ENCODE measurements at regions not wholly inside any gene's neighbourhood (a gene's known extent, or its start where the extent isn't known, plus 50 kb on each side); places are given as distances from the start of the nearest gene placed in this dataset.

GRCh38 chr3:21979706-21980105 lies 228.7 kb upstream of the ZNF385D start:
- Histone ChIP-seq H3K4me3 (ENCODE audit: low read depth, low read length) (no peak overlapping the region), H3K27ac (no peak overlapping the region), H3K4me2 (ENCODE audit: low read length) (no peak overlapping the region), H3K9ac (no peak overlapping the region), H3K36me3 (ENCODE audit: control insufficient read depth, insufficient read depth, low read length) (no peaks in the 10 kb centered on the region), H3K4me1 (no peaks in the 10 kb centered on the region), H2AFZ (no peak overlapping the region), H3K79me2 (no peaks in the 10 kb centered on the region), H3K27me3 (ENCODE audit: control insufficient read depth, insufficient read depth, low read length) (no peaks in the 10 kb centered on the region), H3K9me3 (ENCODE audit: control insufficient read depth, low read length) (no peaks in the 10 kb centered on the region)
- TF ChIP-seq CTCF (IDR thresholded peaks at IDR 0.05), result no peak

- no peak overlapping the region for H3K27ac ChIP-seq
- H3K4me2 ChIP-seq (ENCODE audit: low read length), result no peak overlapping the region
- no peaks in the 10 kb centered on the region for H3K27me3 ChIP-seq (ENCODE audit: control insufficient read depth, insufficient read depth, low read length)
- no peak for TF ChIP-seq CTCF (IDR thresholded peaks at IDR 0.05)
- H3K9ac ChIP-seq, result no peak overlapping the region
- H3K9me3 ChIP-seq (ENCODE audit: control insufficient read depth, low read length), result no peaks in the 10 kb centered on the region
- no peak overlapping the region for H2AFZ ChIP-seq
- H3K36me3 ChIP-seq (ENCODE audit: control insufficient read depth, insufficient read depth, low read length), result no peaks in the 10 kb centered on the region
- no peak overlapping the region for H3K4me3 ChIP-seq (ENCODE audit: low read depth, low read length)
- H3K4me1 ChIP-seq, result no peaks in the 10 kb centered on the region
- no peaks in the 10 kb centered on the region for H3K79me2 ChIP-seq
Measured at GRCh38 chr3:21989341-21990042, 238.5 kb upstream of the ZNF385D start.

GRCh38 chr3:21991061-21991460 lies 240.1 kb upstream of the ZNF385D start:
- TF ChIP-seq CTCF (IDR thresholded peaks at IDR 0.05), result no peak
- Histone ChIP-seq H3K9me3 (ENCODE audit: control insufficient read depth, low read length) (no peaks in the 10 kb centered on the region), H3K4me3 (ENCODE audit: low read depth, low read length) (no peak overlapping the region), H3K27me3 (ENCODE audit: control insufficient read depth, insufficient read depth, low read length) (no peaks in the 10 kb centered on the region), H2AFZ (no peak overlapping the region), H3K4me1 (no peaks in the 10 kb centered on the region), H3K36me3 (ENCODE audit: control insufficient read depth, insufficient read depth, low read length) (no peaks in the 10 kb centered on the region), H3K27ac (no peak overlapping the region), H3K79me2 (no peaks in the 10 kb centered on the region), H3K4me2 (ENCODE audit: low read length) (no peak overlapping the region), H3K9ac (no peak overlapping the region)

- Histone ChIP-seq H2AFZ (no peak overlapping the region), H3K79me2 (no peaks in the 10 kb centered on the region), H3K27ac (no peak overlapping the region), H3K36me3 (ENCODE audit: control insufficient read depth, insufficient read depth, low read length) (no peaks in the 10 kb centered on the region), H3K4me2 (ENCODE audit: low read length) (no peak overlapping the region), H3K4me3 (ENCODE audit: low read depth, low read length) (no peak overlapping the region), H3K4me1 (no peaks in the 10 kb centered on the region), H3K9me3 (ENCODE audit: control insufficient read depth, low read length) (no peaks in the 10 kb centered on the region), H3K9ac (no peak overlapping the region), H3K27me3 (ENCODE audit: control insufficient read depth, insufficient read depth, low read length) (no peaks in the 10 kb centered on the region)
- TF ChIP-seq CTCF (IDR thresholded peaks at IDR 0.05), result no peak
Measured at GRCh38 chr3:21995079-21995607, 244.1 kb upstream of the ZNF385D start.

GRCh38 chr3:22007368-22007767 lies 256.4 kb upstream of the ZNF385D start:
- no peaks in the 10 kb centered on the region for H3K9me3 ChIP-seq (ENCODE audit: control insufficient read depth, low read length)
- no peak overlapping the region for H2AFZ ChIP-seq
- H3K27ac ChIP-seq, result no peak overlapping the region
- H3K27me3 ChIP-seq (ENCODE audit: control insufficient read depth, insufficient read depth, low read length), result no peaks in the 10 kb centered on the region
- H3K9ac ChIP-seq, result no peak overlapping the region
- H3K4me1 ChIP-seq, result no peaks in the 10 kb centered on the region
- H3K4me2 ChIP-seq (ENCODE audit: low read length), result no peak overlapping the region
- no peaks in the 10 kb centered on the region for H3K79me2 ChIP-seq
- no peak for TF ChIP-seq CTCF (IDR thresholded peaks at IDR 0.05)
- no peak overlapping the region for H3K4me3 ChIP-seq (ENCODE audit: low read depth, low read length)
- H3K36me3 ChIP-seq (ENCODE audit: control insufficient read depth, insufficient read depth, low read length), result no peaks in the 10 kb centered on the region

All from parathyroid adenoma (tissue), 2 donors.